ENCODE measurements at regions not wholly inside any gene's neighbourhood (a gene's known extent, or its start where the extent isn't known, plus 50 kb on each side); places are given as distances from the start of the nearest gene placed in this dataset.
"Not testable (repeated sequence)": the region's sequence is repeated elsewhere in the genome, so short reads cannot be mapped to it uniquely, and the experiment has no call there.

DNA sequence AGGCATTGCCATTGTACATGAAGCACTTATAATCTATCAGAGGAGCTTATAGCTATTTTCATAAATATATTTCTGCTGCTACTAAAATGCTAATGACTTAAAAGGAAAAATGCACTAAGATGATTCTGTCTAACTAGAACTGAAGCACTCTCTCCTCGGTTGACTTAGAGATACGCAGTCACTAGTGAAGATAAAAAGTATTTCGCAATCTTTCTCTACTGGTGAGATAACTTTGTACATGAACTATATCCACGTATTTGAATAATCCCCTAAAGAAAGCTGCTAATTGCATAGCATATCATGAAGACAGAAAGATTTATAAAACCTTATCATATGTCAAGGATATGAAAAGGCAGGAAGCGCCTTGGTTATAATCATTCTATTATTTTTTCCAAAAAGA, 658.1 kb upstream of the PRMT6 start:
- no peak overlapping the region for H3K27ac ChIP-seq (ENCODE audit: low read length, poor library complexity, severe bottlenecking)
- no peak overlapping the region for H3K4ac ChIP-seq (ENCODE audit: low read depth in 1 of 2, low read length in 2 of 2)
- no peak overlapping the region for H3K14ac ChIP-seq (ENCODE audit: low read length in 2 of 2)
- H3K18ac ChIP-seq (ENCODE audit: low read depth in 1 of 2, low read length in 2 of 2), result no peak overlapping the region
- no peak overlapping the region for H3K4me3 ChIP-seq (ENCODE audit: insufficient read depth in 1 of 2, low read depth in 1 of 2, low read length in 2 of 2)
- H2BK5ac ChIP-seq (ENCODE audit: low read depth, low read length, poor library complexity, severe bottlenecking), result no peak overlapping the region
- no peak overlapping the region for H2BK12ac ChIP-seq (ENCODE audit: low read length in 2 of 2)
- no peak for DNase-seq
- no peak overlapping the region for H2BK120ac ChIP-seq (ENCODE audit: low read depth, low read length)
- H3K4me2 ChIP-seq (ENCODE audit: low read length, poor library complexity, severe bottlenecking), result no peak overlapping the region
- no peaks in the 10 kb centered on the region for H3K27me3 ChIP-seq (ENCODE audit: control insufficient read depth in 1 of 2, insufficient read depth in 1 of 2, low read length in 2 of 2)
- no peak overlapping the region for H2AK5ac ChIP-seq (ENCODE audit: low read length, severe bottlenecking)
- no peak overlapping the region for H3K23ac ChIP-seq (ENCODE audit: low read length in 2 of 2)
- H4K91ac ChIP-seq (ENCODE audit: low read length), result no peak overlapping the region
- H2AFZ ChIP-seq (ENCODE audit: low read depth, low read length), result no peak overlapping the region
- H3K9me3 ChIP-seq (ENCODE audit: control insufficient read depth, low read length), result no peaks in the 10 kb centered on the region
- H3K79me1 ChIP-seq (replicated peaks; ENCODE audit: low read length, poor library complexity, severe bottlenecking), result no peaks in the 10 kb centered on the region
- no peaks in the 10 kb centered on the region for H3K4me1 ChIP-seq (ENCODE audit: control insufficient read depth, insufficient read depth, low read depth, low read length)
- no peaks in the 10 kb centered on the region for H3K36me3 ChIP-seq (ENCODE audit: control insufficient read depth in 1 of 2, insufficient read depth in 2 of 2, low read depth in 1 of 2, low read length in 2 of 2)
- H3K9ac ChIP-seq (ENCODE audit: low read length), result no peak overlapping the region
- no peak overlapping the region for H4K8ac ChIP-seq (ENCODE audit: low read length)
- 92% methylated on average over 2 of the region's 5 CpGs for WGBS
- H2BK15ac ChIP-seq (ENCODE audit: low read depth, poor library complexity, severe bottlenecking), result no peak overlapping the region

- Histone ChIP-seq H3K9me3 (ENCODE audit: control insufficient read depth, low read length) (no peaks in the 10 kb centered on the region), H3K27me3 (ENCODE audit: control insufficient read depth in 1 of 2, insufficient read depth in 1 of 2, low read length in 2 of 2) (no peaks in the 10 kb centered on the region), H3K9ac (ENCODE audit: low read length) (no peak overlapping the region), H3K27ac (ENCODE audit: low read length, poor library complexity, severe bottlenecking) (no peak overlapping the region), H4K8ac (ENCODE audit: low read length) (no peak overlapping the region), H2AFZ (ENCODE audit: low read depth, low read length) (no peak overlapping the region), H4K91ac (ENCODE audit: low read length) (no peak overlapping the region), H3K23ac (ENCODE audit: low read length in 2 of 2) (no peak overlapping the region), H3K4me1 (ENCODE audit: control insufficient read depth, insufficient read depth, low read depth, low read length) (no peaks in the 10 kb centered on the region), H3K14ac (ENCODE audit: low read length in 2 of 2) (no peak overlapping the region), H3K4ac (ENCODE audit: low read depth in 1 of 2, low read length in 2 of 2) (no peak overlapping the region), H2BK120ac (ENCODE audit: low read depth, low read length) (no peak overlapping the region), H3K4me3 (ENCODE audit: insufficient read depth in 1 of 2, low read depth in 1 of 2, low read length in 2 of 2) (no peak overlapping the region), H2BK5ac (ENCODE audit: low read depth, low read length, poor library complexity, severe bottlenecking) (no peak overlapping the region), H3K18ac (ENCODE audit: low read depth in 1 of 2, low read length in 2 of 2) (no peak overlapping the region), H3K4me2 (ENCODE audit: low read length, poor library complexity, severe bottlenecking) (no peak overlapping the region), H3K79me1 (replicated peaks; ENCODE audit: low read length, poor library complexity, severe bottlenecking) (no peaks in the 10 kb centered on the region), H3K36me3 (ENCODE audit: control insufficient read depth in 1 of 2, insufficient read depth in 2 of 2, low read depth in 1 of 2, low read length in 2 of 2) (no peaks in the 10 kb centered on the region), H2BK15ac (ENCODE audit: low read depth, poor library complexity, severe bottlenecking) (no peak overlapping the region), H2BK12ac (ENCODE audit: low read length in 2 of 2) (no peak overlapping the region), H2AK5ac (ENCODE audit: low read length, severe bottlenecking) (no peak overlapping the region)
- 100% methylated on average over 1 of the region's 1 CpG for WGBS
- DNase-seq, result no peak
Measured at GRCh38 chr1:106406114-106406513, 650.4 kb upstream of the PRMT6 start.

GRCh38 chr1:106412321-106412720, 644.2 kb upstream of the PRMT6 start:
- H2BK12ac ChIP-seq (ENCODE audit: low read length in 2 of 2); H2BK15ac ChIP-seq (ENCODE audit: low read depth, poor library complexity, severe bottlenecking): not testable (repeated sequence)
- 84% methylated on average over 15 of the region's 18 CpGs for WGBS

GRCh38 chr1:106435269-106435668, 621.2 kb upstream of the PRMT6 start:
- Histone ChIP-seq H4K8ac (ENCODE audit: low read length) (no peak overlapping the region), H3K18ac (ENCODE audit: low read depth in 1 of 2, low read length in 2 of 2) (no peak overlapping the region), H3K79me1 (replicated peaks; ENCODE audit: low read length, poor library complexity, severe bottlenecking) (no peaks in the 10 kb centered on the region), H3K36me3 (ENCODE audit: control insufficient read depth in 1 of 2, insufficient read depth in 2 of 2, low read depth in 1 of 2, low read length in 2 of 2) (no peaks in the 10 kb centered on the region), H3K14ac (ENCODE audit: low read length in 2 of 2) (no peak overlapping the region), H3K23ac (ENCODE audit: low read length in 2 of 2) (no peak overlapping the region), H3K4me3 (ENCODE audit: insufficient read depth in 1 of 2, low read depth in 1 of 2, low read length in 2 of 2) (no peak overlapping the region), H2AK5ac (ENCODE audit: low read length, severe bottlenecking) (no peak overlapping the region), H3K4me1 (ENCODE audit: control insufficient read depth, insufficient read depth, low read depth, low read length) (no peaks in the 10 kb centered on the region), H4K91ac (ENCODE audit: low read length) (no peak overlapping the region), H2BK12ac (ENCODE audit: low read length in 2 of 2) (no peak overlapping the region), H2BK5ac (ENCODE audit: low read depth, low read length, poor library complexity, severe bottlenecking) (no peak overlapping the region), H3K4me2 (ENCODE audit: low read length, poor library complexity, severe bottlenecking) (no peak overlapping the region), H2AFZ (ENCODE audit: low read depth, low read length) (no peak overlapping the region), H3K27ac (ENCODE audit: low read length, poor library complexity, severe bottlenecking) (no peak overlapping the region), H3K4ac (ENCODE audit: low read depth in 1 of 2, low read length in 2 of 2) (no peak overlapping the region), H3K9me3 (ENCODE audit: control insufficient read depth, low read length) (no peaks in the 10 kb centered on the region), H2BK15ac (ENCODE audit: low read depth, poor library complexity, severe bottlenecking) (no peak overlapping the region), H2BK120ac (ENCODE audit: low read depth, low read length) (no peak overlapping the region), H3K27me3 (ENCODE audit: control insufficient read depth in 1 of 2, insufficient read depth in 1 of 2, low read length in 2 of 2) (no peaks in the 10 kb centered on the region), H3K9ac (ENCODE audit: low read length) (no peak overlapping the region)
- DNase-seq, result no peak
- 70% methylated on average over 1 of the region's 1 CpG for WGBS

More at GRCh38 chr1:106412321-106412720, 644.2 kb upstream of the PRMT6 start:
- H2AFZ ChIP-seq (ENCODE audit: low read depth, low read length); H3K27ac ChIP-seq (ENCODE audit: low read length, poor library complexity, severe bottlenecking); H3K4me1 ChIP-seq (ENCODE audit: control insufficient read depth, insufficient read depth, low read depth, low read length); H3K18ac ChIP-seq (ENCODE audit: low read depth in 1 of 2, low read length in 2 of 2); H3K36me3 ChIP-seq (ENCODE audit: control insufficient read depth in 1 of 2, insufficient read depth in 2 of 2, low read depth in 1 of 2, low read length in 2 of 2); H3K9ac ChIP-seq (ENCODE audit: low read length); H2BK5ac ChIP-seq (ENCODE audit: low read depth, low read length, poor library complexity, severe bottlenecking); H4K91ac ChIP-seq (ENCODE audit: low read length); H3K23ac ChIP-seq (ENCODE audit: low read length in 2 of 2); H3K4me2 ChIP-seq (ENCODE audit: low read length, poor library complexity, severe bottlenecking); H2AK5ac ChIP-seq (ENCODE audit: low read length, severe bottlenecking); H2BK120ac ChIP-seq (ENCODE audit: low read depth, low read length); H4K8ac ChIP-seq (ENCODE audit: low read length); H3K27me3 ChIP-seq (ENCODE audit: control insufficient read depth in 1 of 2, insufficient read depth in 1 of 2, low read length in 2 of 2); H3K9me3 ChIP-seq (ENCODE audit: control insufficient read depth, low read length); H3K14ac ChIP-seq (ENCODE audit: low read length in 2 of 2); H3K4me3 ChIP-seq (ENCODE audit: insufficient read depth in 1 of 2, low read depth in 1 of 2, low read length in 2 of 2); H3K4ac ChIP-seq (ENCODE audit: low read depth in 1 of 2, low read length in 2 of 2); DNase-seq; H3K79me1 ChIP-seq (replicated peaks; ENCODE audit: low read length, poor library complexity, severe bottlenecking): not testable (repeated sequence)
